HG03571 (cell line): ENCODE measurements at regions not wholly inside any gene's neighbourhood (a gene's known extent, or its start where the extent isn't known, plus 50 kb on each side); places are given as distances from the start of the nearest gene placed in this dataset.
"Not testable (repeated sequence)": the region's sequence is repeated elsewhere in the genome, so short reads cannot be mapped to it uniquely, and the experiment has no call there.

Experiments used
- ATAC-seq: cut with Tn5 transposase; IDR thresholded peaks from one replicate; pipeline ENCODE4 v1.9.1; 2021; ENCODE audit not compliant: unreplicated experiment

DNA sequence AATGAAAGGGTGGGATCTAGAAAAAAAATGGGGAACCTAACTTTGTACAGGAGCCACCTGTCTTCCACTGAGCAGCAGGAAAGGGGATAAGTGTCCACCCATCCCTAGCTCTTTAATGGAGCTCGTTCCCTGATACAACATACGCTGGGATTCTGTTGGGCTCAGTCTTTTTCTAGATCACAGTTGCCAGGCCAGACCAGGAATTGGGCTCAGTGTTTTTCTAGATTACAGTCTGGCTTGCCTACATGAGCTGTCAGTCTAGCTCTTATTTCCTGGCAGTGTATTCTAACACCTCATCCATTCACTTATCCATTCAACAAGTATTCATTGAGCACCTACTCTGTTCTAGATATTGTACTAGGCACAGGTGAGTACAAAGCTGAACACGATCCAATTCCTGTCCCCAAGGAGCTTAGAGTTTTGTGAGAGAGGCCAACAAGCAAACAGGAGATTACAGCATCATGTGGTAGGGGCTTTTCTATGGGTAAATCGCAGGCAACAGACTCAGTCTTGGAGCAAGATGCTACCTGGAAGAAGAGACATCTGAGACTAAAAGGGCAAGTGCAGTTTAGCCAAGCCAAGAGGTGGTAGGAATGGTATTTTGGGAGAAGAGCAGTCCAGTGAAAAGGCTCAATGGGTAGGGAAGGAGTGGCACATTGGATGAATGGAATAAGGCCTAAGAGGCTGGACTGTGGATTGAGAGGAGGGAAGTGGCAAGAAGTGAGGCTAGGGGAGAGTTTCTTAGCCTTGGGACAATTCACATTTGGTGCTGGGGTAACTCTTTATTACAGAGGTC, 138.0 kb upstream of the HS3ST2 start:
- ATAC-seq: no peak

DNA sequence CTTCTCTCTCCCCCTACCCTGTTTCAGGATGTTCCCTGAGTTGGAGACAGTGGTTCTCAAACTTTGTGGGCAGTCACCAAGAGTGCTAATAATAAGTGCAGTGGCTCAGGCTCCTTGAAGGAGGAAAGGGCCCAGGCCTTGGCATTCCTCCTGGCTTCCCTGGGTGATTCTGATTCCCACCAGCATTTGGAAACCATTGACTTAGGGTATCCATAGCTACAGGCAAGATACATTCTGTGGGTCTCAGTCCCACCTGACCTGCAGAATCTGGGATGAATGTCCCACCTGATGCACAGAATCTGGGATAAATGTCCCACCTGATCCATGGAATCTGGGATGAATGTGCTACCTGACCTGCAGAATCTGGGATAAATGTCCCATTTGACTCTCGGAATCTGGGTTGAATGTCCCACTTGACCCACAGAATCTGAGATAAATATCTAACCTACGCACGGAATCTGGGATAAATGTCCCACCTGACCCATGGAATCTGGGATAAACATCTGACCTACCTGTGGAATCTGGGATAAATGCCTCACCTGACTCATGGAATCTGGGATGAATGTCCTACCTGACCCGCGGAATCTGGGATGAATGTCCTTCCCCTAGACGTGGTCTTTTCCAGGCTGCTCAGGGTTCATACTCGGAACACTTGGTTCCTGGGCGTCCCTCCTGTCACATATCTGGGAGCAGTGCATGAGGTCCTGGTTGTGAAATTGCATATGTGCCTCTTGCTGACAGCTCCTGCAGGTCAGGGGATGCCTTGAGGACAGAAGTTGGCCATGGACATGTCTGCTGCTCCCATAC, 136.7 kb upstream of the HS3ST2 start:
- no peak for ATAC-seq

DNA sequence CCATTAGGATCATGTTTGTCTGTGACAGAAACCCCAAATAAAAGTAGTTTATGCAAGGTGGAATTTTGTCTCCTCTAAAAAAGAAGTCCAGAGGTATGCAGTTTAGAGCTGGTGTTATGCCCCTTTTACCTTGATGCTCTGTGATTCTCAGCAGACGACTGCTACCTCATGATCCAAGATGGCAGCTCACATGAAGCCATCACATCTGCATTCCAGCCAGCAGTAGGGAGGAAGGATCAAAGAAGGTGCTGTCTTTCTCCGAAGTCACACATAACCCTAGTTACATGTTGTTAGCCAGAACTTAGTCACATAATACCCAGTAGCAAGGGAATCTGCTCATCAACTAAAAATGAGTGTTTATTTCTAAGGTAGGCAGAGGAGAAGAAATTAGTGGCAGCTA, 135.7 kb upstream of the HS3ST2 start:
- no peak for ATAC-seq

DNA sequence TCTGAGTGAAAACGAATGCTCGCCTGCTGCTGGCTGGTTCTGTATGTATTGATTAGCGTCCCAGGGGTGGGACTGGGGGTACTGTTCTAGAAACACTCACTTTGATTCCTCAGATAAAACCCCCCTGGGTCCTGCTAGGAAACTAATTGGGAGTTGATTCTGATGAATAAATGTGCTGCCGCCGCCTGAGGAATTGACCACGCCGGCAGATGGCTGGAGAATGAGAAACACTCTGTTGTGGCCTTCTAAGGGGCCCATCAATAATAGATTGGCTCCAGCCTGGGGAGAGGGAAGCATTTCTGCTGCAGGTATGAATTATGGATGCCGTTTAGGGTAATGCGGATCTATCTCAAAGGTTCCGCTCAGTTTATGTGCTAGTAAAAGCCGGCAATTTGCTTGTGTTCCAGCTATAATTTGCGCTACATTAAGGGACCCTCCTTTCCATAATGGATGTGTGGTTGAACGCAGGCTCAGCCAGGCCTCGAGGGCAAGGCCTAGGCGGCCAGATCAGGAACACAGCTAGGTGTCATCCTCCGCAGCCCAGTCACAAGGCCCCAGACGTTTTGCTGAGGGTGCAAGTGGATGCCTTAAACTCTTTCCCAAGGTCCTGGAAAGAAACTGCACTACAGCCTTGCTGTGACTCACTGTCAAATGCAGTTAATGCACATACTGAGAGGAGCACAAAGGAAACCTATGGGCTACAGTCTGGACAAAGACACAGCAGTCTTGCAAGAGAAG, 132.2 kb upstream of the HS3ST2 start:
- no peak for ATAC-seq

DNA sequence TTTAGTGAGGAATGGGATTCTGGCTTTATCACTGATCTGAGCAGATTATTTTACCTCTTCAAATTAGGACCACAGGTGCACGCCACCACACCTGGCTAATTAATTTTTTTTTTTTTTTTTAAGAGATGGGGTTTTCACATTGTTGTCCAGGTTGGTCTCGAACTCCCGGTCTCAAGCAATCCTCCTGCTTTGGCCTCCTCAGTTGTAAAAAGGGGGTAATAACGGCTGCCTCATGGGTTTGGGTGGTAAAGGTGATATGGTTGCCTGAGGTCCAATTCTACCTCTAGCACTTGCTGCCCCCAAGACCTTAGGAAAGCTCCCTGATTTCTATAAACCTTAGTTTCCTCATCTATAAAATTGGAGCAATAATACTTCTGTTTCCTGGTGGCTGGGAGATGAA, 130.7 kb upstream of the HS3ST2 start:
- ATAC-seq: no peak

DNA sequence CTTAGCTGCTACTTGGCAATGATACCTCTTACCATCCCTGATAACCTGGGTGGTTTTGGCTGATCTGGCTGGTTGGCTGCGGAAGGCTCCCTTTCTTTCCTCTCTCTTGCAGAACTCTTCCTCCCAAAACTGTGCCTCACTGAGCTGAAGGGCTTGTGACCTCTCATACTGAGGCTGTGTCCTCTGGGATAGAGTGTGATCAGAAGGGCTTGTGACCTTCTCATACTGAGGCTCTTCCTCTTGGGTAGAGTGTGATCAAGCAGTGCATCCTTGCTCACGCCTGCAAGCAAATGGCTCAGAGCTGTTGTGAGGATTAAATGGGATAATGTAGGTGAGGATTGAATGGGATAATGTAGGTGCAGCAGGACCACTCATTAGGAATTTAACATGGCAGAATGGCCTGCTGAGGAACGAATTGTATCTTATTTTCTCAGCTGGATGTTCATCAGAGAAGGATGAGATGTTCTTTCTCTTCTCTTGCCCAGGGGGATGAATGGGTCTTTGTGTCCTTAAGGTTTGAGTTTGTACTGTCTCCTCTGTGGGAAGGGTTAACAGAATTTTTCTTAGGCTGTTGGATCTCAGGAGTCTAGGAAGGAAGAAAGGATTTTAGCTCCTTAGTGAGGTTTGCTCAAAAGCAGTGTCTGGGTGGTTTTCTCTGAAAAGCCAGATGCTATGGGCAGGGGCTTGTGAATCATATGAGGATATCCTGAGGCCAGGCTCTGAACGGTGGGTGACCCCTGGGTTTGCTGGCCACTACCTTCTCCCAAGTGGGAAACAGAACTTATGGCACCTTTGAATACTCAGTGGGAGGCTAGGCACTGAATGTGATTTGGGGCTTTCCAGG, 130.0 kb upstream of the HS3ST2 start:
- ATAC-seq: no peak

DNA sequence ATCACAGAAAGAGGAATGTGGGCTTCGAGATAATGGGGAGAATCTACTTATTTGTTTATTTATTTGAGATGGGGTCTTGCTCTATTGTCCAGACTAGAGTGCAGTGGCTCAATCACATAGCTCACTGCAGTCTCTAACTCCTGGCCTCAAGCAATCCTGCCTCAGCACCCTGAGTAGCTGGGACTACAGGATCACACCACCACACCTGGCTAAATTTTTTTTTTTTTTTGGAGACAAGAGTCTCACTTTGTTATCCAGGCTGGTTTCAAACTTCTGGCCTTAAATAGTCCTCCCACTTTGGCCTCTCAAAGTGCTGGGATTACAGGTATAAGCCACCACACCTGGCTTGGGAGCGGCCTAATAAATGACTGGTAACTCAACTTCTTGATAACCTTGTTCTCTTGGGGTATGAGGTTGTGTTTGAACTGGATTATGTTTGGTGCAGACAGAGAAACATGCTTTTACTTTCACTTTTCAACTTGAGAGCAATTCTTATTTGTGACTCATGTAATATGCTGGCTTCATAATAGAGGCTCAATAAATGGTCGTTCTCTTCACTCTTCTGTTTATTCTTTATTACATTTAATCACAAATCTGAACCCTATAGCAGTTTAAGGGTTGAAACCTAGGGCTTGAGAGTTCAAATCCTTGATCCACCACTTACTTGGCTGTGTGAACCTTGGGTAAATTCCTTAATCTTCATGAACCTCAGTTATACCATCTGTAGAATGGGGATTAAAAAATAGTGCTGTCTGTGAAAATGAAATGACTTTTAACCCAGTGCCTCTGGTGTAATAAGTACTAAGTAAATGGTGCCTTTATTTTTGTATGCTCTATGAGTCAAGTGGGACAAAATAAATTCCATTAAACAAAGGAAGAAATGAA, 129.1 kb upstream of the HS3ST2 start:
- no peak for ATAC-seq

DNA sequence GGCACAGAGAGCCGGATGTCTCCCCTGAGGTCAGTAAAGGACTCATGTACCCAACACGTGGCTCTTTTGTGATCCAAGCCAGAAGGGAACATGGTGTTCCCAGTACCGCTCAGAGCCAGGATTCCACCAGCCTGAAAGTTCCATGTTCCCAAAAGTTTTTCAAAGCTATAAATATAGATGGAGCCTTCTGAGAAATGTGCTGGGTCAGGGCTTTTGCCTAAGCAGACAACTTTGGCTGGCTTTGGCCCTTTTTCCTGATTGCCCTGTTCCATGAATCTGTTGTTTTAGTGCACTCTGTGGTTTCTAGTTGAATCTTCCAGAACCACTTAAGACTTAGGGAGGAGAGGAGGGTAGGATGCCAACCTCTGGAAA, 128.5 kb upstream of the HS3ST2 start:
- no peak for ATAC-seq

DNA sequence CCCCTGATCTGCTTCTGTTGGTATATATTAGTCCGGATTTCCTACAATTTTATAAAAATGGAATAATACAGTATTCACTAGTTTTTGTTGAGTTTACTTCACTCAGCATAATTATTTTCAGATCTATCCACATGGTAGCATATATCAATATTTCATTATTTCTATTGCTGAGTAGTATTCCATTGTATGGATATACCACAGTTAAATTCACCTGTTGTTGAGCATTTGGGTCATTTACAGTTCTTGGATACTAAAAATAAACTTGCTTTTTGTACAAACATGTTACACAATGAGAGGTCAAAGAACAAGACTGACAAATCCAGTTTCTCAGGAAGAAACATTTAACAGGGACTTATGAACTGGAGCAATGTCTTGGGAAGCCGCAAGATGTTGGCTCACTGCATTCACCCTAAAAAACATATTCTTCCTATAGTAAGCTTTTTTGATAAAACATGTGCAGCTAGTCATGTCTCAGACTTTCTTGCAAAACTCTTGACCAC, 126.9 kb upstream of the HS3ST2 start:
- no peak for ATAC-seq

DNA sequence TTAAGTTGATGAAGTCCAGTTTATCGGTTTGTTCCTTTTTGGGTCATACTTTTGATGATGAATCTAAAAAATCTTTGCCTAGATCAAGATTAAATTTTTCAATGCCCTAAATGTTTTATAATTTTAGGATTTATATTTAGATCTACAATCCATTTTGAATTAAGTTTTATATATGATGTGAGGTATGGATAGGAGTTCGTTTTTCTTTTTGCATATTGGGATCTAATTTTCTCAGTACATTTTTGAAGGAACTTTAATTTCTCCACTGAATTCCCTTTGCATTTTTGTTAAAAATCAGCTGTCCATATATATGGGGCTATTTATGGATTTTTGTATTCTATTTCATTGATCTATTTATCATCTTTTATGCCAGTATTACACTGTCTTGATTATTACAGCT, 125.5 kb upstream of the HS3ST2 start:
- ATAC-seq: no peak

DNA sequence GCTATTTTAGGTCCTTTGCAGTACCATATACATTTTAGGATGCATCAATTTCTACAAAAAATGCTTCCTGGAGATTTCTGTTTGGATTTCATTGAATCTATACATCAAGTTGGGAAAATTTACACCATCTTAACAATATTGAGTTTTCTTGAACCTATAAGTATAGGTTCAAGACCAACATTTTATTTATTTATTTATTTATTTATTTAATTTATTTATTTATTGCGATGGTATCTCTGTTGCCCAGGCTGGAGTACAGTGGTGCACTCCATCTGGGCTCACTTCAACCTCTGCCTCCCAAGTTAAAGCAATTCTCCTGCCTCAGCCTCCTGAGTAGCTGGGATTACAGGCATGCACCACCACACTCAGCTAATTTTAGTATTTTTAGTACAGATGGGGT, 125.0 kb upstream of the HS3ST2 start:
- ATAC-seq: no peak

DNA sequence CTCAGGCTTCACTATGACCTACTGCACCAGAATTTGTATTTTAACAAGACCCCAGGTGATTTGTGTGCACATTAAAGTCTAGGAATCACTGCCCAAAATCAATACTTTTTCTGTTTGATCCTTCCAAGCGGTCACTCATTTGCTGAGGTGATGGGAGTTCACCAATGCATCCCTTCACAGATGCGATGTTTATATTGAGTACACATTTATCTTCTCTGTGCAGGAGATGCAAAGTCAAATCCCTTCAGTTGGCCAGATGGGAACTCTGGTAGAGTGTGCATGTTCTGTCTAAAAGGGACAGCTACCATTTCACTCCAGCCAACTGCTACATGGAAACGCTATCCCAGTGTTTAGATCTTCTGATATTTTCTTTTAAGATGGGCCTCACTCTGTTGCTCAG, 122.6 kb upstream of the HS3ST2 start:
- no peak for ATAC-seq

DNA sequence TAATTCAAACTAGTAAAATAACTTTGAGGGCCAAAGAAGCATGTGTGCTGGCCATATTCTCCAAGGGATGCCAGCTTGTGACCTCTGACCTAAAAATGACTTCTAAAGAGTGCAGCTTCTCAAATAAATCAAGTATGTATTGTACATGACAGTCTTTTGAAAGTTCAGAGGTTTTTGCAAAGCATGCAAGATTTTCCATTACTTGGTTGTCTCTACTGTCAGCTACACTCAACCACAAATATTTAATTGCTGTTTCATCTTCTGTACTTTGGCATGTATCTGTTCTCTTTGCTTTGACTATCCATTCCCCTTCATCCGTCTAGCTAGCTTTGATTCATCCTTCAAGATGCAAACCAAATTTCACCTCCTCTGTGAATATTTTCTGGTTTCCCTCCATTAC, 121.9 kb upstream of the HS3ST2 start:
- ATAC-seq: no peak

DNA sequence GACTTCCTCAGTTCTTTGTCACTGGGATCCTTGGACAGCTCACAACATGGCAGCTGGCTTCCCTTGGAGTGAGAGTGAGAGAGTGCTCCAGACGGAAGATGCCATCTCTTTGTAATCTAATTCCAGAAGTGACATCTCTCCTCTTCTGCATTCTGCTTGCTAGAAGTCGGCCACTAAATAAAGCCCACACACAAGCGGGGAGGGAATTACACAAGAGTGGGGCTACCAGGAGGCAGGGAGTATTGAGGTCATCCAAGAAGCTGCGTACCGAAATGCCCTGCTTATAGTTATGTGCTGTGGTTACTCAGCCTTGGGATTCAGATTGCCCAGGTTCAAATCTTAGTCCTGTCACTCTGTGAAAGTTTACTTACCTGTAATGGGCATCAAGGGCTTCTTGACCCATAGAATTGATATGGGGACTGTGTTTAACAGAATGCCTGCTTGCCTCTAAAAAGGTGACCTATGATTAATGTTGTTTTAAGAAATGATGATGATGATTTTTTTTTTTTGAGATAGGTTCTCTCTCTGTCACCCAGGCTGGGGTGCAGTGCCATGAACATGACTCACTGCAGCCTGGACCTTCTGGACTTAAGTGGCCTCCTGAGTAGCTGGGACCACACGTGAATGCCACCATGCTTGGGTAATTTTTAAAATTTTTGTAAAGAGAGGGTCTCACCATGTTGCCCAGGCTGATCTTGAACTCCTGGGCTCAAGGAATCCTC, 120.9 kb upstream of the HS3ST2 start:
- ATAC-seq: no peak

DNA sequence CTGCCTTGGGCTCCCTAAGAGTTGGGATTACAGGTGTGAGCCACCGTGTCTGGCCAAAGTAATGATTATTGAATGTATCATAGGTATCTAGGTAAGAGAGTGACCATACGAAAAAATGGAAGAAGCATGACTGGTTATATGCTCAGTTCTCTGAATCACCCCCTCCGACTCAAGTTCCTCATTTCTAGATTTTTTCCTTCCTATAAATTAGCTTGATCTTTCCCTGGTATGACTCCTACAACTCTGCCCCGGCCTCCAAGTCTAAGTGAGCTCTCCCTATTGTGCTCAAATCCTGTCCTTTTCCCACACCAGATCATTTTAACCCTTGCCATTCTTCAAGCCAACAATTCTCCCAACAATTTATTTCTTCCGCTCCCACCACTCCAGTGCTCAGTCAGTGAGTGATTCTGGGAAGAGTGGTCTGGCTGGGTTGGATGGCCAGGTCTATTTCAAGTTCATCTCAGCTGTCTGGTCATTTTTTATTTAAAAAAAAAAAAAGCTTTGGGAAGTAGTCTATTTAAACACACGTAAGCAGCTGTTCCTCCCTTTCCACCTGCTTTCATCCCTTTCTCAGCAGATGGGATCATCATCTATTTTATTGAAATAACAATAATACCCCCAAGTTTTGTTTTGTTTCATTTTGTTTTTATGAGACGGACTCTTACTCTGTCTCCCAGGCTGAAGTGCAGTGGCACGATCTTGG, 120.2 kb upstream of the HS3ST2 start:
- ATAC-seq: no peak

DNA sequence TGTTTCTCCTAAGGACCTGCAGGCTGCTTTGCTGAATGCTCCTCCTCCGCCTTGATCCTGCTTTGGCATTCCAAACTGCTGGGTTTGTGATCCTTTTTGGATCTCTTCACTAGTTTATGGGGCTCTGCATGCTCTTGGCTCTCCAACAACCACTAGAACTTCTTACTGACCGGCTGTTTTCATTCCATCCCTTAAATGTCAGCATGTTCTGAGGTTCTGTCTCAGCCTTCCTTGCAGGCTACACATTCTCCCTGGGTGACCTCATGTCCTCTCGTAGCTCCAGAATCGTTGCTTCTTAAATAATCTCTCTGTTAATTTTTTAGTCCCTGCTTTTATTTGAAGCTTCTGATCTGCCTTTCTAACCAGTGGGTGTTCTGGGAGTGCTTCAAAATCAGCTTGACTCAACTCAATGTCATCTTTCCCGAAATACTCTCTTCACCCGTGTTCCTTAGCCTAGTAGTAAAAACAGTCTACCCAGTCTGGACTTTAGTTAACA, 119.0 kb upstream of the HS3ST2 start:
- no peak for ATAC-seq

DNA sequence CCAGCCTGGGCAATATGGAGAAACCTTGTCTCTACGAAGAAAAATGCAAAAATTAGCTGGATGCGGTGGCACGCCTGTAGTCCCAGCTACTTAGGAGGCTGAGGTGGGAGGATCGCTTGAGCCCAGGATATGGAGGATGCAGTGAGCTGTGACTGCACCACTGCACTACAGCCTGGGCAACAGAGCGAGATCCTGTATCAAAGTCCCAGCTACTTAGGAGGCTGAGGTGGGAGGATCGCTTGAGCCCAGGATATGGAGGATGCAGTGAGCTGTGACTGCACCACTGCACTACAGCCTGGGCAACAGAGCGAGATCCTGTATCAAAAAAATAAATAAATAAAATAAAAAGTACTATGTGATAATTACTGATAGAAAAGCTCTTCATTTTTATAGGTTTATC, 118.2 kb upstream of the HS3ST2 start:
- ATAC-seq: not testable (repeated sequence)

DNA sequence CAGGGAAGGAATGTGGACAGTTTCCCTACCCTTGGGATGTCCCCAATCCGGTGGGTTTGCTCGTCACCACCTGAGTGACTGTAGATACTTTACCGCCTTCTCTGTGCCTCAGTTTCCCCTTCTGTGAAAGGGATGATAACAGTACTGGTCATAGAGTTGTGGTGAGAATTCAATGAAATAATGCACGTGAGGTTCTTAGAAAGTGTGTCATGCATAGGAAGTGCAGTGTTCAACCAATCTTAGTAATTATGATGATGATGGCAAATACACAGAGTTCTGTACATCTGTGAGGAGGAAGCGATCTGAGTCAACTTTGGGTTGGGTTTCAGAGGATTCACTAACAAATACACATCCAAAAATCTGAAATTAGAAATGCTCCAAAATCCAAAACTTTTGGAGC, 114.6 kb upstream of the HS3ST2 start:
- ATAC-seq: no peak
